Tibial nerve (tissue), 3 donors: ENCODE measurements at regions not wholly inside any gene's neighbourhood (a gene's known extent, or its start where the extent isn't known, plus 50 kb on each side); places are given as distances from the start of the nearest gene placed in this dataset.

Experiments used
- POLR2A ChIP-seq, 2 donors: fragments of 450-650 bp; IDR thresholded peaks; one replicate each; pipeline ENCODE4 v1.6.1; 2017; ENCODE audit warnings: antibody characterized with exemption in 2 of 2, mild to moderate bottlenecking in 2 of 2, moderate library complexity in 2 of 2
- TF ChIP-seq, protein P1 (sequence below), 5 experiments: fragments of 200-600 bp in 3 of 5; fragments of 450-650 bp in 2 of 5; sonication (generic) in 3 of 5; IDR thresholded peaks; one replicate each; pipeline ENCODE4 v1.5.1; 2016 to 2019; ENCODE audit warnings: antibody characterized with exemption in 5 of 5, mild to moderate bottlenecking in 3 of 5, moderate library complexity in 2 of 5

DNA sequence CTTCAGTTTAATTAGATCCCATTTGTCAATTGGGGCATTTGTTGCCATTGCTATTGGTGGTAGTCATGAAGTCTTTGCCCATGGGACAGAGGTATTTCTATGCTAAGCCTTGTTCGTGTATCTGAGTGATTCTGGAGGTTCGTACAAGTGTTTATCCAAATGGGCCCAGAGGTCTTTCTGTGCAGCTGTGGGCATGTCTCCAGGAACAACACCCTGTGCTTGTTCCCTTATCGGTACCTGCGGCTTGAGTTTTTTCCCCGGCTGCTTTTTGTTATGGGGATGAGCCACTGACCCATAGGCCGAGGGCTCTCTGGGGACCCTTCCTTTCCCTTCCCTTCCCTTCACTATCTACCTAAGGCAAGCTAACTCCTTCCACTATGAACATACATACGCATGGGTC lies 81.4 kb upstream of the WDR1 start:
- TF ChIP-seq, protein P1, sequence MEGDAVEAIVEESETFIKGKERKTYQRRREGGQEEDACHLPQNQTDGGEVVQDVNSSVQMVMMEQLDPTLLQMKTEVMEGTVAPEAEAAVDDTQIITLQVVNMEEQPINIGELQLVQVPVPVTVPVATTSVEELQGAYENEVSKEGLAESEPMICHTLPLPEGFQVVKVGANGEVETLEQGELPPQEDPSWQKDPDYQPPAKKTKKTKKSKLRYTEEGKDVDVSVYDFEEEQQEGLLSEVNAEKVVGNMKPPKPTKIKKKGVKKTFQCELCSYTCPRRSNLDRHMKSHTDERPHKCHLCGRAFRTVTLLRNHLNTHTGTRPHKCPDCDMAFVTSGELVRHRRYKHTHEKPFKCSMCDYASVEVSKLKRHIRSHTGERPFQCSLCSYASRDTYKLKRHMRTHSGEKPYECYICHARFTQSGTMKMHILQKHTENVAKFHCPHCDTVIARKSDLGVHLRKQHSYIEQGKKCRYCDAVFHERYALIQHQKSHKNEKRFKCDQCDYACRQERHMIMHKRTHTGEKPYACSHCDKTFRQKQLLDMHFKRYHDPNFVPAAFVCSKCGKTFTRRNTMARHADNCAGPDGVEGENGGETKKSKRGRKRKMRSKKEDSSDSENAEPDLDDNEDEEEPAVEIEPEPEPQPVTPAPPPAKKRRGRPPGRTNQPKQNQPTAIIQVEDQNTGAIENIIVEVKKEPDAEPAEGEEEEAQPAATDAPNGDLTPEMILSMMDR (IDR thresholded peaks at IDR 0.05), result no peak
- no peak for TF ChIP-seq POLR2A (IDR thresholded peaks at IDR 0.05)
